NCI-H1436 treated with DMSO at 0.1 percent for 48 hours (cell line): ENCODE measurements at regions not wholly inside any gene's neighbourhood (a gene's known extent, or its start where the extent isn't known, plus 50 kb on each side); places are given as distances from the start of the nearest gene placed in this dataset.
"Not testable (repeated sequence)": the region's sequence is repeated elsewhere in the genome, so short reads cannot be mapped to it uniquely, and the experiment has no call there.

Experiments used
- DNase-seq: peaks from one replicate; lab custom pipeline; 2025; lab: John Stamatoyannopoulos, UW

- no peak for DNase-seq
These were observed 729.2 kb downstream of the AACS start for GRCh38 chr12:125794401-125794800.

- DNase-seq = no peak
These were observed 732.4 kb downstream of the AACS start for GRCh38 chr12:125797421-125798175.

GRCh38 chr12:125804660-125805059, 739.4 kb downstream of the AACS start:
- DNase-seq = no peak

DNA sequence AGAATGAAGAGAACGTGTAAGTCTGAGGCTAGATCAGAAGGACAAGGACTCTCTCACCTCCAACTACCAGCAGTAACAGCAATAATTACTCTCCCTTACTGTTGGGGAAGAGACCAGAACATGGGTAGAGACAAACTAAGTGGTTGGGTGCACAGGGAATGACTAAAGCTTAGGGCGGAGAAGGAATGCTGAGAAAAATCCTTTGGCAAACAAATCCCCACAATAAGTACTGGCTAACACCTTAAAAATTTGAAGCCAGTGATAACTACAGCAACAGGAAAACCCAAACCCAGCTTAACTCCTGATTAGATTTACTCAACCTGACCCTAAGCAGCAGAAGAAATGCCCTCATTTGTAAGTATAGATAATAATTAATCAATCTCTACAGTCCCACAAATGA, 759.0 kb downstream of the AACS start:
- no peak for DNase-seq

- no peak for DNase-seq
These were observed 770.6 kb downstream of the AACS start for GRCh38 chr12:125835852-125836251.

GRCh38 chr12:125836647-125837046, 771.4 kb downstream of the AACS start:
- DNase-seq = no peak

DNA sequence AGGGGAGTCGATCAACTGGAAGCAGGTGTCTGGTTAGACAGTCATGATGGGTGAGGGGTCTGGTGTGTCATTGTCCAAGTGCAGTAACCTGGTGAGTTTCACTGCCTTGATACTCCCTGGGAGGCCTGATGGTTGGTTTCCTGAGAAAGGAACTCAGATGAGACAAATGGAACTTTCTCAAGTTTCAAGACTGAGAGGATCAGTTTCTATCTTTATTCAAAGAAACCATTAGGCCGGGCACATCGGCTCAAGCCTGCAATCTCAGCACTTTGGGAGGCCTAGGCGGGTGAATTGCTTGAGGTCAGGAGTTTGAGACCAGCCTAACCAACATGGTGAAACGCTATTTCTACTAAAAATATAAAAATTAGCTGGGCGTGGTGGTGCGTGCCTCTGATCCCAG, 776.1 kb downstream of the AACS start:
- no peak for DNase-seq

- DNase-seq = no peak
These were observed 786.9 kb downstream of the AACS start for GRCh38 chr12:125852116-125852515.

- DNase-seq = no peak
These were observed 787.4 kb downstream of the AACS start for GRCh38 chr12:125852679-125853078.

DNA sequence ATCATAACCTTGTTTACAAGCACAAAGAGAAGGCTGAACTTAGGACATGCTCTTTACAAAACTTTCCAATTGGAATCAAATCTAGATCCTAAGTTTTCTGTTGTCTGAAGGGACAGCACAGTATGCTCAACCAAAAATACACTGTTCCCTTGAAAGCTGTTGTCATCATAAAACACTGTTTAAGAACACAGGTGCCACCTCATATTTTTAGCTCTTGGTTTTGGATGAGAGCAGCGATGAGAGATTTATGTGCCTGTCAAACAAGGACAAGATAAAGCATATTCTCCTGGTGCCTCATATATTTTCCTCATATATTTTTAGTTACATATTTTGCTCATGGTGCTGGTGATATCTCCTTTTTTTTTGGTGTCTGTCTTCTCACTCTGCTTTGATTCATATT, 788.4 kb downstream of the AACS start:
- no peak for DNase-seq

GRCh38 chr12:125856366-125856765, 791.1 kb downstream of the AACS start:
- no peak for DNase-seq

DNA sequence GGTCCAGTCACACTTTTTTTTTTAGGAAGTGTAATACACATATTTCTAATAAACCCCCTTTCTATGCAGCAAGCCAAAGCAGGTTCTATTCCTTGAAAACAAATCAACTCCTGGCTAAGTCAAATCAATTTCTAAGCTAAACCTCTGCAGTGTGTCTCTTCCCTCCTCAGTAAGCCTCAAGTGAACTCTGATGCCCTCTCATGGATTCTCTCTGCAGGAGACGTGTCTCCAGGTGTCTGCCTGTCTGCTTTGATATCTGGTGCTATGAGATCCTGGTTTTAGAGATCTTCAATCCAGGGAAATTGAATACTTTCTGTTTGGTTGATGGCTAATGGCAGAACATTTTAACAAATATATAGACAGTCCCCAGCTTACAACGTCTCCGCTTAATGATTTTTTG, 791.7 kb downstream of the AACS start:
- DNase-seq = no peak

DNA sequence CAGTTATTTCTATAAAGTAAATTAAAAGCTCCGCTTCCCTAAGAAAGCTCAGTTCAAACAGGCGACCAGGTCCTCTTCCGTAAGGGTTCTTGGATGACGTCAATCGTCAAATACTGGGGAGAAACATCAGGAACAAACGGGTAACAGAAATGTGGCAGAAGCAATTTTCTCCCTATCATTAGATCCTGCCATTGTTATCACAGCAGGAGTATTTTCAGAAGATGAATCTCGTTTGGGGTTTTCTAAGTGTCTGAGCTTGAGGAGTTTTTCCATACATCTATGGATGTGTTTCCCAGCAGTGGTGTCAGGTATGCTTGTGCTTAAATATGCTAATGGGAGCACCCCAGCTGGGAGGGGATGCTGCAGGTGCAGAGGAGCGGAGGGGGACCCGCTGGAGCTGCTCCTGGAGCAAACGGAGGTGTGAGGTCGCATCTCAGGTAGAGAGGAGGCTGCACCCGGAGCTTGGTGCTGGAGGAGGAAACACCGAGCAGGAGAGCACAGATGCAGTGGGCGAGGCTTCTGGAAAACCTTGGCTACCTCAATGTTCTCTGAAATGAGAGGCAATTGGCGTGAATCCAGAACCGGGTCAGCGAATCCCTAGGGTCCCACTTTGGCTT, 795.5 kb downstream of the AACS start:
- DNase-seq = no peak

DNA sequence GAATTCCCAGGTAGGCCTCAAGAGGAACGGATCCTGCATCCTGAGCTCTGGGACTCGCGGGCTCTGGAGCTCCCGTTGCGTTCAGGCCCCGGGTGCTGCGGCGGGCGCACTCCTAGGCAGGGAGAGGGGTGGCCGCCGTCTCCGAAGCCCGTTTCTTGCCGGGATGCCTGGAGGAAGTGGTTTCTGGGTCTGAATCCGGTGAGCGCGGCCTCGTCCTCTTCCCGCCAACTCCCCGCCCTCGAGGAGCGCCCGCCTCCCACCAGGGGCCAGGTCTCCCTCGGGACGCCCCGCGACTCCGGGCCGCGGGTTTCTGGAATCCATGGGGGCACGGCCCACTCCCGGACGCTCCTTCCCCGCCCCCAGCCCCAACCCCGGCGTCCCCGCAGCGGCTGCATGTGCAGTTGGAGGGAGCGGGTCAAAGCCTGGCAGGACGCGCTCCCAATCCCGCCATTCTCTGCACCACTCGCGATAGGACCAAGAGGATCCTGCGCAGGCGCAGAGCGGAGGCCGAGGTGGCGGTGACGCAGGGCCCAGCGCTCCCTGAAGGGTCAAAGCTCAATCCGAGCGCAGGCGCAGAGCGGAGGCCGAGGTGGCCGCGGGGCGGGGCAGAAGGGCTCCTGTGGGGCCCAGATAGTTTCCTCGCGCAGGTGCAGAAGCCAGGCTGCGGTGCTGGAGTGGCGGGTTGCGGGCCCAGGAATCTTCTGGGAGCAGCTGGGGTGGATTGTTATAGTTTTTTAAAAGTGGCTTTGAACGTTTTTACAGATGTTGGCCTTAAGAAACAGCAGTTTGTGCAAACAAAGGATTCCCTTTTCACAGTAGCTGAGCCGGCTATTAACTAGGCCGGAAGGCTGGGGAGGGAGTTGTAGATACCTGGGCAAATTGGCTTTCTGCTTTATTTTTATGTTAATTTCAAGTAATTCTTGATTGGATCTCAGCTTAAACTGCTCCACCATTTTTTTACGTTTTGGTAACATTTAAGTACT, 796.4 kb downstream of the AACS start:
- DNase-seq = no peak

- not testable (repeated sequence) for DNase-seq
These were observed 800.0 kb downstream of the AACS start for GRCh38 chr12:125865236-125865635.

DNA sequence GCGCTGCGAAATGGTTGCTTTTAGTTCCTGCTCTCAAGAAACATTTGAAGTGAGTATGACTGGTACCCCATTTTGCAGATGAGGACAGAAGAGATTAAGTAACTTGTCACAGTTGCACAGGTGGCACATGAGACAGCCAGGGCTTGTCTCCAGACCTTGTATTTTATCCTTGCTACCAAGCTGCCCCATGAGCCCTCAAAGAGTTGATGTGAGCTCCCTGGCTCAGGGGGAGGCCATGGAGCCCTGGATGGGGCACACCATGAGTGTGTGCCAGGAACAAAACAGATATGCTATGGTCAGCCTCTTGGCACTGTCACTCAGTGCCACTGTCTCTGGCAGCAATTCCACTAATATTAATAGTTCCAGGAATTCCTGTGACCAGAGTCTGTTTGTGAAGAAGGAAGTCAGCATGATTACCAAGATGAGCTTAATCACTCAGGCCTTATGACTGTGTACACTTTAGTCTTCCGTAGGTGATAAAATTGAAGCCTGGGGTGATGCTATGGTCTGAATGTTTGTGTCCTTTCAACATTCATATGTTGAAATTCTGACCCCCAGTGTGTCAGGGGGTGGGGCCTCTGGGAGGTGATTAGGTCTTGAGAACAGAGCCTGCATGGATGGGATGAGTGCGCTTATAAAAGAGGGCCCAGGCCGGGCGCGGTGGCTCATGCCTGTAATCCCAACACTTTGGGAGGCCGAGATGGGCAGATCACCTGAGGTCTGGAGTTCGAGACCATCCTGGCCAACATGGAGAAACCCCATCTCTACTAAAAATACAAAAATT, 806.8 kb downstream of the AACS start:
- DNase-seq = no peak

DNA sequence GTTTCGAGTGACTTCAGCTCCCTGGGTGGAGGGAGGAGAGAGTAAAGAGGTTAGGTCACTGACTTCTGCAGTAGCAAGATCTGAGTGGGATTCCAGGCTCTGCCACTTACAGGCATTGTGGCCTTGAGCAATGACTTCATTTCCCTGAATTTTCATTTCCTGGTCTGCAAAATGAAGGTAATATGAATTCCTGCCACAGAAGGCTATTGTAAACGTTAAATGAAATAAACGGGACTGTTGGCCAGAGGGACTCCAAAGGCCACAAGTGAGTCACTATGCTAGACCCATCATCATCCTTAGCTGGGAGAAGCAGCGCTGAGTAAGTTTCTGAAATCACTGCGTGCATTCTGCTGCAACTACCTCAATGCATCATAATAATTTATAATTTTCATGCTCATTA, 807.8 kb downstream of the AACS start:
- no peak for DNase-seq

DNA sequence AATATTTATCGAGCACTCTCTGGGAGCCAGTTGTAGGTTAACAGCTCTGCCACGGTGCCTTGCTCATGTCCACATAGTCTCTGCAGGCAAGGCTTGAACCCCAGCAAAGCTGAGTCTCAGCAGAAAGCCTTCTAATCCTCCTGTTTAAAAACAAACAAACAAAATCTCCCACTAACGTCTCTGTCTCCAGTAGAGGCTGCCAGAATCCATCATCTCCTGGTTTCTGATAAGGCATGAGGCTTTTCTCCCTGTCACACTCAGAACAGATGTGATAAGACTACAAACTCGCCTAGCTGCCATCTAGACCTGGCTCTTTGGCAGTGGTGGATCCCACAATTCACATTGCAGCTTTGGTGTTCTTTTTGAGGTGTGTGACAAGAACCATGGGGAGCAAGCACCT, 813.2 kb downstream of the AACS start:
- DNase-seq = no peak

- DNase-seq = no peak
These were observed 816.9 kb downstream of the AACS start for GRCh38 chr12:125882141-125882540.

DNA sequence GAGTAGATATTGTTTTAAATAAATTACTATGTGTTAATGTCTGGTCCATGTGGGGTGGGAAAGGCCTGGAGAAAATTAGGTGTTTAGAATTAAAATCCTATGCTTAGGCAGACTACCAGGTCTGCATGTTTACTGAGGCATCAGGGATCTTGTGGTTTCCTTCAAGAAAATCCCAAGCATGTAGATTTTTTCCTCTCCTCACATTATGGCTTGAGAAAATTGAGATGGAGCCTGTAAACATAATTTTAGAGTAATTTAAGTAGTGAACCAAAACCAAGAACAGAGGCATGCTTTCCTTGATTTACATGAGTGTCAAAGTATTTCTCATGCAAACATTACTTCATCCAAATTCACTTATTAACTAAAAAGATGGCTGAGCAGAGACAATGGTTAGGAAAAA, 823.7 kb downstream of the AACS start:
- no peak for DNase-seq

GRCh38 chr12:125889742-125890141, 824.5 kb downstream of the AACS start:
- no peak for DNase-seq

DNA sequence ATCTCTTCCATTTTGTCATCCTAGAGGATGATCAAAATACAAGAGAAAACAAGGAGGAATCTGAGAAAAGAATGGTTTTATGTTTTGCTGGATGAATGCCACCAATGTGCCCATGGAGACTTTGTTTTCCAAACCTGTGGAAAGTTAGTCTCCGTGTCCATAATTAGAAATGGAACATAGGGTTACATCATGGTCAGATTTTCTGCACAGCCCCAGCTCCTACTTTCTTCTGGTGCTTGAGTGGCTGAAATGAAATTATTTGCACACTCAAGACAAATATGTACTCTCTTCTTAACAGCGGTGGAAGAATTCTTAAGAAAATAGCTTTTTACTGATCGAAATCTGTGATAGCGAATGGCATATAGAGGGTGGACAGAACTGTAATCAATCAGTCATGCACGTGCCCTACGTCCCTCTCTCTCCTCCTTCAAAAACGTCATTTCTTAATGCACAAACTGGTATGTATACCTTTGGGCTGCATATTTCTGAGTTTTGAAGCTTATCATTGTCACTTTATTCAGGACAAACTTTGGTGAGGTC, 825.2 kb downstream of the AACS start:
- DNase-seq = no peak
